T-helper 17 cell (primary cell): ENCODE measurements at regions not wholly inside any gene's neighbourhood (a gene's known extent, or its start where the extent isn't known, plus 50 kb on each side); places are given as distances from the start of the nearest gene placed in this dataset.
"Not testable (repeated sequence)": the region's sequence is repeated elsewhere in the genome, so short reads cannot be mapped to it uniquely, and the experiment has no call there.

Source experiments
- ATAC-seq: fragments of 150-1000 bp; cut with Tn5 transposase; 2 replicates; pipeline ENCODE4 v1.10.0; 2021; ENCODE audit warnings: mild to moderate bottlenecking, moderate library complexity
- DNase-seq, 3 donors: peaks; one replicate each; pipeline versions ENCODE4 v3.0.0 to v3.0.0-alpha.2; 2020 to 2021
- H3K9me3 ChIP-seq: one replicate; pipeline ENCODE4 v1.7.0; 2013; ENCODE audit warnings: low read length, mild to moderate bottlenecking; ENCODE audit not compliant: control insufficient read depth, poor library complexity, severe bottlenecking
- H3K27ac Mint-ChIP-seq: one replicate; pipeline ENCODE4 v1.8.0; 2022; ENCODE audit warnings: mild to moderate bottlenecking, moderate library complexity, mixed read lengths
- H3K27me3 Mint-ChIP-seq: one replicate; pipeline ENCODE4 v1.8.0; 2022; ENCODE audit warnings: mixed read lengths
- H3K36me3 Mint-ChIP-seq: one replicate; pipeline ENCODE4 v1.8.0; 2022; ENCODE audit warnings: low read depth, mixed read lengths
- H3K4me1 Mint-ChIP-seq: one replicate; pipeline ENCODE4 v1.8.0; 2022; ENCODE audit warnings: mild to moderate bottlenecking, mixed read lengths
- H3K4me3 Mint-ChIP-seq: one replicate; pipeline ENCODE4 v1.8.0; 2022; ENCODE audit warnings: mild to moderate bottlenecking, moderate library complexity, mixed read lengths

GRCh38 chr4:170214101-170214500, 124.3 kb upstream of the AADAT start:
- H3K9me3 ChIP-seq: peaks cover 2% of the 10 kb centered on the region
- no peaks in the 10 kb centered on the region for H3K27me3 Mint-ChIP-seq
- H3K4me1 Mint-ChIP-seq: no peaks in the 10 kb centered on the region
- H3K27ac Mint-ChIP-seq: no peak overlapping the region
- no peak for ATAC-seq
- no peak for DNase-seq
- H3K36me3 Mint-ChIP-seq: no peaks in the 10 kb centered on the region
- H3K4me3 Mint-ChIP-seq: no peak overlapping the region

- no peak for DNase-seq
- Mint-ChIP-seq H3K36me3 (no peaks in the 10 kb centered on the region), H3K27me3 (no peaks in the 10 kb centered on the region), H3K4me1 (no peaks in the 10 kb centered on the region), H3K4me3 (no peak overlapping the region), H3K27ac (no peak overlapping the region)
- no peak for ATAC-seq
- no peaks in the 10 kb centered on the region for H3K9me3 ChIP-seq
These were observed 113.0 kb upstream of the AADAT start for GRCh38 chr4:170202721-170203120.

- no peak overlapping the region for H3K27ac Mint-ChIP-seq
- no peaks in the 10 kb centered on the region for H3K36me3 Mint-ChIP-seq
- no peak overlapping the region for H3K4me3 Mint-ChIP-seq
- no peak for DNase-seq
- no peaks in the 10 kb centered on the region for H3K27me3 Mint-ChIP-seq
- H3K9me3 ChIP-seq: no peaks in the 10 kb centered on the region
- ATAC-seq: no peak
- no peaks in the 10 kb centered on the region for H3K4me1 Mint-ChIP-seq
These were observed 109.0 kb upstream of the AADAT start for GRCh38 chr4:170198747-170199146.

- DNase-seq, ATAC-seq, H3K27me3 Mint-ChIP-seq, H3K4me3 Mint-ChIP-seq, H3K36me3 Mint-ChIP-seq, H3K4me1 Mint-ChIP-seq, H3K9me3 ChIP-seq, H3K27ac Mint-ChIP-seq: not testable (repeated sequence)
These were observed 105.0 kb upstream of the AADAT start for GRCh38 chr4:170194794-170195193.

- H3K9me3 ChIP-seq: no peaks in the 10 kb centered on the region
- no peaks in the 10 kb centered on the region for H3K4me1 Mint-ChIP-seq
- no peak for DNase-seq
- no peaks in the 10 kb centered on the region for H3K27me3 Mint-ChIP-seq
- H3K36me3 Mint-ChIP-seq: no peaks in the 10 kb centered on the region
- no peak for ATAC-seq
- H3K27ac Mint-ChIP-seq: no peak overlapping the region
- no peak overlapping the region for H3K4me3 Mint-ChIP-seq
These were observed 103.7 kb upstream of the AADAT start for GRCh38 chr4:170193496-170193895.

GRCh38 chr4:170190265-170190664, 100.5 kb upstream of the AADAT start:
- no peaks in the 10 kb centered on the region for H3K27me3 Mint-ChIP-seq
- H3K27ac Mint-ChIP-seq: no peak overlapping the region
- H3K4me1 Mint-ChIP-seq: no peaks in the 10 kb centered on the region
- DNase-seq (no peak), ATAC-seq (no peak)
- H3K36me3 Mint-ChIP-seq: no peaks in the 10 kb centered on the region
- no peak overlapping the region for H3K4me3 Mint-ChIP-seq
- H3K9me3 ChIP-seq: no peaks in the 10 kb centered on the region

GRCh38 chr4:170170861-170171260, 81.1 kb upstream of the AADAT start:
- Mint-ChIP-seq H3K27me3 (no peaks in the 10 kb centered on the region), H3K36me3 (no peaks in the 10 kb centered on the region), H3K27ac (no peak overlapping the region), H3K4me3 (no peak overlapping the region), H3K4me1 (no peaks in the 10 kb centered on the region)
- ATAC-seq (no peak), DNase-seq (no peak)
- H3K9me3 ChIP-seq: no peaks in the 10 kb centered on the region

GRCh38 chr4:170169699-170170098, 79.9 kb upstream of the AADAT start:
- no peaks in the 10 kb centered on the region for H3K36me3 Mint-ChIP-seq
- no peak for ATAC-seq

GRCh38 chr4:170167678-170168077, 77.9 kb upstream of the AADAT start:
- no peak overlapping the region for H3K27ac Mint-ChIP-seq
- no peaks in the 10 kb centered on the region for H3K27me3 Mint-ChIP-seq
- no peak overlapping the region for H3K4me3 Mint-ChIP-seq
- H3K36me3 Mint-ChIP-seq: no peaks in the 10 kb centered on the region
- H3K4me1 Mint-ChIP-seq: no peaks in the 10 kb centered on the region
- H3K9me3 ChIP-seq: no peaks in the 10 kb centered on the region
- ATAC-seq (no peak), DNase-seq (no peak)

More at GRCh38 chr4:170169699-170170098, 79.9 kb upstream of the AADAT start:
- Mint-ChIP-seq H3K27me3 (no peaks in the 10 kb centered on the region), H3K27ac (no peak overlapping the region), H3K4me3 (no peak overlapping the region), H3K4me1 (no peaks in the 10 kb centered on the region)
- no peaks in the 10 kb centered on the region for H3K9me3 ChIP-seq
- DNase-seq: no peak

GRCh38 chr4:170166193-170166592, 76.4 kb upstream of the AADAT start:
- not testable (repeated sequence) for ATAC-seq, H3K9me3 ChIP-seq, H3K36me3 Mint-ChIP-seq, H3K27me3 Mint-ChIP-seq, H3K4me3 Mint-ChIP-seq, H3K4me1 Mint-ChIP-seq, DNase-seq, H3K27ac Mint-ChIP-seq

- ATAC-seq (no peak), DNase-seq (no peak)
- H3K4me3 Mint-ChIP-seq: no peak overlapping the region
- no peaks in the 10 kb centered on the region for H3K9me3 ChIP-seq
- no peaks in the 10 kb centered on the region for H3K27me3 Mint-ChIP-seq
- no peaks in the 10 kb centered on the region for H3K4me1 Mint-ChIP-seq
- H3K36me3 Mint-ChIP-seq: no peaks in the 10 kb centered on the region
- H3K27ac Mint-ChIP-seq: no peak overlapping the region
These were observed 72.7 kb upstream of the AADAT start for GRCh38 chr4:170162416-170162815.

GRCh38 chr4:170157670-170158069, 67.9 kb upstream of the AADAT start:
- Mint-ChIP-seq H3K4me1 (no peaks in the 10 kb centered on the region), H3K27ac (no peak overlapping the region), H3K4me3 (no peak overlapping the region), H3K36me3 (no peaks in the 10 kb centered on the region), H3K27me3 (no peaks in the 10 kb centered on the region)
- DNase-seq (no peak), ATAC-seq (no peak)
- H3K9me3 ChIP-seq: no peaks in the 10 kb centered on the region

GRCh38 chr4:170145120-170145519, 55.4 kb upstream of the AADAT start:
- ATAC-seq (no peak), DNase-seq (no peak)
- H3K9me3 ChIP-seq: no peaks in the 10 kb centered on the region
- no peak overlapping the region for H3K27ac Mint-ChIP-seq
- no peaks in the 10 kb centered on the region for H3K4me1 Mint-ChIP-seq
- no peaks in the 10 kb centered on the region for H3K27me3 Mint-ChIP-seq
- H3K36me3 Mint-ChIP-seq: no peaks in the 10 kb centered on the region
- H3K4me3 Mint-ChIP-seq: no peak overlapping the region

- Mint-ChIP-seq H3K36me3 (no peaks in the 10 kb centered on the region), H3K4me3 (no peak overlapping the region), H3K4me1 (peaks cover 7% of the 10 kb centered on the region), H3K27ac (no peak overlapping the region), H3K27me3 (peaks cover 19% of the 10 kb centered on the region)
- DNase-seq: no peak
- ATAC-seq: no peak
- no peaks in the 10 kb centered on the region for H3K9me3 ChIP-seq
These were observed 50.0 kb upstream of the AADAT start for GRCh38 chr4:170139764-170140163.
